ENCODE measurements at regions not wholly inside any gene's neighbourhood (a gene's known extent, or its start where the extent isn't known, plus 50 kb on each side); places are given as distances from the start of the nearest gene placed in this dataset.

DNA sequence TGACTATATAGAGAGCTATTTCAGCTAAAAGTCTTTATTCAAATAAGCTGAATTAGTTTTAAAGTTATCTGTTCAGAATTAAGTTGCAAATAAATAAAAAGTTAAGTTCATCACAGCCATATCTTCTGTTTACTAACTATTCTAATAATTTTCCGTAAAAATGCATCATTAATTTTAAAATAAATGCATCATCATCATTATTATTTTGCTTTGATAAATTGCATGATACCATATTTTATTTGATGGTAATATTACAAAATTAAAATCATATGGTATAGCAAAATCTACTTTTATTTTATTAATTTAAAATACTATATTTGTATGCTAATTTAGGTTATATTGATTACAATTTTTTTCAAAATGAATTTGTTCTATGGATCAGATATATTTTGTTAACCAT, 357.3 kb upstream of the NDST4 start:
- TF ChIP-seq TEAD4 (IDR thresholded peaks at IDR 0.05) (no peak), ZBTB7A (IDR thresholded peaks at IDR 0.05; ENCODE audit: low read depth) (no peak), CEBPB (IDR thresholded peaks at IDR 0.05) (no peak), TCF12 (IDR thresholded peaks at IDR 0.05; ENCODE audit: low read depth) (no peak)

DNA sequence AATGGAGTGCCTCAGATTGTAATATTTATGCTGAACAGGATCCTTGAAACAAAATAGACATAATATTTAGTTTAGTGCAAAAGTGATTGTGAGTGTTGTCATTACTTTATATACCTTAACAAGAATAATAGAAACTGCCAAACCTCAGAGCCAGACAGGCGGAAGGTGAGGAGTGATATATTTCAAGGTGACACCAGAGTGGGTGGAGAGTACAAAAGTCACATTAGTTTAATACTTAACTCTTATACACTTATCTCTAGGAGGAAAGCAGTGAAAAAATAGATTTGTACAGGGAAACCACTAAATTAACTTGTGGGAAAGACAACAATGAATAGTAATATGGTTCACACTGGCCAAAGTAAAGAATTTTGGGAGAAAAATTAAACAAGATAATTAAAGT, 342.8 kb upstream of the NDST4 start:
- no peak for TF ChIP-seq FOXM1 (IDR thresholded peaks at IDR 0.05; ENCODE audit: borderline replicate concordance, low read depth)
- TF ChIP-seq, protein P1, sequence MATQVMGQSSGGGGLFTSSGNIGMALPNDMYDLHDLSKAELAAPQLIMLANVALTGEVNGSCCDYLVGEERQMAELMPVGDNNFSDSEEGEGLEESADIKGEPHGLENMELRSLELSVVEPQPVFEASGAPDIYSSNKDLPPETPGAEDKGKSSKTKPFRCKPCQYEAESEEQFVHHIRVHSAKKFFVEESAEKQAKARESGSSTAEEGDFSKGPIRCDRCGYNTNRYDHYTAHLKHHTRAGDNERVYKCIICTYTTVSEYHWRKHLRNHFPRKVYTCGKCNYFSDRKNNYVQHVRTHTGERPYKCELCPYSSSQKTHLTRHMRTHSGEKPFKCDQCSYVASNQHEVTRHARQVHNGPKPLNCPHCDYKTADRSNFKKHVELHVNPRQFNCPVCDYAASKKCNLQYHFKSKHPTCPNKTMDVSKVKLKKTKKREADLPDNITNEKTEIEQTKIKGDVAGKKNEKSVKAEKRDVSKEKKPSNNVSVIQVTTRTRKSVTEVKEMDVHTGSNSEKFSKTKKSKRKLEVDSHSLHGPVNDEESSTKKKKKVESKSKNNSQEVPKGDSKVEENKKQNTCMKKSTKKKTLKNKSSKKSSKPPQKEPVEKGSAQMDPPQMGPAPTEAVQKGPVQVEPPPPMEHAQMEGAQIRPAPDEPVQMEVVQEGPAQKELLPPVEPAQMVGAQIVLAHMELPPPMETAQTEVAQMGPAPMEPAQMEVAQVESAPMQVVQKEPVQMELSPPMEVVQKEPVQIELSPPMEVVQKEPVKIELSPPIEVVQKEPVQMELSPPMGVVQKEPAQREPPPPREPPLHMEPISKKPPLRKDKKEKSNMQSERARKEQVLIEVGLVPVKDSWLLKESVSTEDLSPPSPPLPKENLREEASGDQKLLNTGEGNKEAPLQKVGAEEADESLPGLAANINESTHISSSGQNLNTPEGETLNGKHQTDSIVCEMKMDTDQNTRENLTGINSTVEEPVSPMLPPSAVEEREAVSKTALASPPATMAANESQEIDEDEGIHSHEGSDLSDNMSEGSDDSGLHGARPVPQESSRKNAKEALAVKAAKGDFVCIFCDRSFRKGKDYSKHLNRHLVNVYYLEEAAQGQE (IDR thresholded peaks at IDR 0.05; ENCODE audit: low read depth): no peak
- no peak for TF ChIP-seq ZBTB7A (IDR thresholded peaks at IDR 0.05; ENCODE audit: low read depth)
- no peak for TF ChIP-seq TEAD4 (IDR thresholded peaks at IDR 0.05)
- no peak for TF ChIP-seq TCF12 (IDR thresholded peaks at IDR 0.05; ENCODE audit: low read depth)
- TF ChIP-seq, protein P2, sequence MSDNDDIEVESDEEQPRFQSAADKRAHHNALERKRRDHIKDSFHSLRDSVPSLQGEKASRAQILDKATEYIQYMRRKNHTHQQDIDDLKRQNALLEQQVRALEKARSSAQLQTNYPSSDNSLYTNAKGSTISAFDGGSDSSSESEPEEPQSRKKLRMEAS (IDR thresholded peaks at IDR 0.05): no peak
- TF ChIP-seq RAD21 (IDR thresholded peaks at IDR 0.05; ENCODE audit: low read depth): no peak
- no peak for TF ChIP-seq EGR1 (IDR thresholded peaks at IDR 0.05)
- no peak for TF ChIP-seq TAF1 (IDR thresholded peaks at IDR 0.05; ENCODE audit: low read depth)
- TF ChIP-seq, protein P3, sequence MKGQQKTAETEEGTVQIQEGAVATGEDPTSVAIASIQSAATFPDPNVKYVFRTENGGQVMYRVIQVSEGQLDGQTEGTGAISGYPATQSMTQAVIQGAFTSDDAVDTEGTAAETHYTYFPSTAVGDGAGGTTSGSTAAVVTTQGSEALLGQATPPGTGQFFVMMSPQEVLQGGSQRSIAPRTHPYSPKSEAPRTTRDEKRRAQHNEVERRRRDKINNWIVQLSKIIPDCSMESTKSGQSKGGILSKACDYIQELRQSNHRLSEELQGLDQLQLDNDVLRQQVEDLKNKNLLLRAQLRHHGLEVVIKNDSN (IDR thresholded peaks at IDR 0.05): no peak

DNA sequence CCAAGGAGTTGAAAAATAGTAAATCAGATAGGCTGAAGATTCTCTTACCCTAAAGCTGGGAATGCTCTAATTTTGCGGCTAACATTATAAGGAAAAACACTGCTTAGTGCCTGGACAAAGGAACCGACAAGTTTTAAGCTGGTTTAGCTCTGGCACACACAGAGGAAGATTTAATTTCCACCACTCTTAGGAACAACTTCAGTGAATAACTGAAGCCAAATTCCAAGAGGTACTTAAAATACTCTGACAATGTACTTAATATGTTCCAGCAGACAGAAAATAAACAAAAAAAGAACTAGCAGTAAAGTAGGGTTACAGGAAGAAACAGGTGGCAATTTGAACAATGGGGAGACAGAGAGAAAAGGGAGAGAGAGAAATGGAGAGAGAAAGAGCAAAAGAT, 340.8 kb upstream of the NDST4 start:
- no peak for TF ChIP-seq CREB1 (IDR thresholded peaks at IDR 0.05; ENCODE audit: low read depth)
- TF ChIP-seq EGR1 (IDR thresholded peaks at IDR 0.05): no peak
- TF ChIP-seq, protein P2 (IDR thresholded peaks at IDR 0.05): no peak
- TF ChIP-seq TAF1 (IDR thresholded peaks at IDR 0.05; ENCODE audit: low read depth): no peak
- TF ChIP-seq TCF12 (IDR thresholded peaks at IDR 0.05; ENCODE audit: low read depth): no peak
- no peak for TF ChIP-seq EP300 (IDR thresholded peaks at IDR 0.05; ENCODE audit: borderline replicate concordance)
- TF ChIP-seq CEBPB (IDR thresholded peaks at IDR 0.05): no peak
- TF ChIP-seq TEAD4 (IDR thresholded peaks at IDR 0.05): no peak
- TF ChIP-seq ZBTB7A (IDR thresholded peaks at IDR 0.05; ENCODE audit: low read depth): no peak
- no peak for TF ChIP-seq YY1 (IDR thresholded peaks at IDR 0.05; ENCODE audit: low read depth)
- TF ChIP-seq, protein P1 (IDR thresholded peaks at IDR 0.05; ENCODE audit: low read depth): no peak
- no peak for TF ChIP-seq FOXM1 (IDR thresholded peaks at IDR 0.05; ENCODE audit: borderline replicate concordance, low read depth)
- TF ChIP-seq NFIC (IDR thresholded peaks at IDR 0.05): no peak
- TF ChIP-seq, protein P3 (IDR thresholded peaks at IDR 0.05): no peak
- no peak for TF ChIP-seq RAD21 (IDR thresholded peaks at IDR 0.05; ENCODE audit: low read depth)

DNA sequence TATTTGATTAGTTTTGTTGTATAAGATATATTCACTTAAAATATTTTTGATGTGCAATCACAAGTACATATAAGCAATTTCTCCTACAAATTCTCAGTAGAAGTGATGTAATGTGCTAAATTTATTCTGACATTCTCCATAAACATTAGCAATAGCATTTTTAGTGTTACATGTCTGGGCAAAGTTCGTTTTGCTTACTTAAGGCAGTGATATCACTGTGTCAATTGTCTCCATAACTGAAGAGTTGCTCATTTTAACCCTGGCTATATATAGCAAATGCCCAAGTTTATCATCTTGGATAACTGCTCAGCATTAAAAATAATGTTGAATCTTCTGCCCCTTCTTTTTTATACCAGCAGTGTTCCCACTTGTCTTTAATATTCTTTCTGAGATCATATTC, 340.0 kb upstream of the NDST4 start:
- TF ChIP-seq TAF1 (IDR thresholded peaks at IDR 0.05; ENCODE audit: low read depth) (no peak), EGR1 (IDR thresholded peaks at IDR 0.05) (no peak), TEAD4 (IDR thresholded peaks at IDR 0.05) (no peak), NFIC (IDR thresholded peaks at IDR 0.05) (no peak), FOXM1 (IDR thresholded peaks at IDR 0.05; ENCODE audit: borderline replicate concordance, low read depth) (no peak), ZBTB7A (IDR thresholded peaks at IDR 0.05; ENCODE audit: low read depth) (no peak), YY1 (IDR thresholded peaks at IDR 0.05; ENCODE audit: low read depth) (no peak)
- TF ChIP-seq, protein P2 (IDR thresholded peaks at IDR 0.05): no peak

DNA sequence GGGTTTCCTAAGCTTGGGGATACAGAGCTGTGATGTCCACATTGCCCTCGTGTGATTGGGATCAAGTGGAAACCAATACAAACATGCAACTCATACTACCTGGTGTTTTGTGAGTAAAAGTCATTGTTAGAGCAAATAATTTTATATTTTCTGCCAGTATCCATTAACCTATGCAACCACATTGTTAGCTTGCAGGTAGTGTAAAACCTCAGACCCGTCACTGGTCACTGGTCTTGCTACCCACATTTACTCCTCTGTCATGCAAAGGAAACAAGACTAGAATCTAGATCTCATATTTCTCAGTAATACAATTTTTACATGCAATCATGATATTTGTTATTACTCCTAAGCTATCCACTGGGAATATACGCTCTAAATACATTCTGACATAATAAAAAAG, 324.3 kb upstream of the NDST4 start:
- TF ChIP-seq, protein P3 (IDR thresholded peaks at IDR 0.05): no peak
- TF ChIP-seq RAD21 (IDR thresholded peaks at IDR 0.05; ENCODE audit: low read depth) (no peak), CEBPB (IDR thresholded peaks at IDR 0.05) (no peak), EP300 (IDR thresholded peaks at IDR 0.05; ENCODE audit: borderline replicate concordance) (no peak), TEAD4 (IDR thresholded peaks at IDR 0.05) (no peak), FOXM1 (IDR thresholded peaks at IDR 0.05; ENCODE audit: borderline replicate concordance, low read depth) (no peak), EGR1 (IDR thresholded peaks at IDR 0.05) (no peak), NFIC (IDR thresholded peaks at IDR 0.05) (no peak), TCF12 (IDR thresholded peaks at IDR 0.05; ENCODE audit: low read depth) (no peak), CREB1 (IDR thresholded peaks at IDR 0.05; ENCODE audit: low read depth) (no peak), ZBTB7A (IDR thresholded peaks at IDR 0.05; ENCODE audit: low read depth) (no peak)
- TF ChIP-seq, protein P2 (IDR thresholded peaks at IDR 0.05): no peak
- TF ChIP-seq, protein P1 (IDR thresholded peaks at IDR 0.05; ENCODE audit: low read depth): no peak
